Erythroblast (primary cell): ENCODE measurements at regions not wholly inside any gene's neighbourhood (a gene's known extent, or its start where the extent isn't known, plus 50 kb on each side); places are given as distances from the start of the nearest gene placed in this dataset.

ENCODE experiments used
- GATA1 ChIP-seq: IDR thresholded peaks from 2 replicates; pipeline ENCODE4 v1.6.1; 2011; ENCODE audit warnings: low read depth, mild to moderate bottlenecking, control low read depth, low read length, moderate library complexity
- POLR2A ChIP-seq: IDR thresholded peaks from 2 replicates; pipeline ENCODE4 v1.6.1; 2011; ENCODE audit warnings: mild to moderate bottlenecking, low read length

GRCh38 chr4:148790246-148790645, 348.0 kb upstream of the NR3C2 start:
- TF ChIP-seq POLR2A, result no peak
- no peak for TF ChIP-seq GATA1
